ENCODE measurements at regions not wholly inside any gene's neighbourhood (a gene's known extent, or its start where the extent isn't known, plus 50 kb on each side); places are given as distances from the start of the nearest gene placed in this dataset.

GRCh38 chr5:4636378-4636777, 503.8 kb upstream of the ADAMTS16 start:
- Histone ChIP-seq H3K27ac (ENCODE audit: extremely low read depth, low read depth, low read length) (no peak overlapping the region), H3K36me3 (ENCODE audit: control insufficient read depth in 2 of 2, insufficient read depth in 1 of 2, low read length in 2 of 2) (no peaks in the 10 kb centered on the region), H3K4me1 (ENCODE audit: control insufficient read depth, insufficient read depth, low read length) (no peaks in the 10 kb centered on the region), H3K9me3 (ENCODE audit: control insufficient read depth, insufficient read depth, low read depth, low read length) (no peaks in the 10 kb centered on the region), H3K4me3 (ENCODE audit: low read depth, low read length) (no peak overlapping the region)
- ChIA-PET CTCF (no interaction called here), POLR2A (no interaction called here)
- no peak for TF ChIP-seq ZNF707 (tag by site-specific recombination; IDR thresholded peaks at IDR 0.05)
- no peak for TF ChIP-seq ZNF692 (tag by site-specific recombination; IDR thresholded peaks at IDR 0.05)
- no peak for TF ChIP-seq ZNF701 (tag by site-specific recombination; IDR thresholded peaks at IDR 0.05)
- no peak for TF ChIP-seq ZNF366 (tag by site-specific recombination; conservative IDR thresholded peaks at IDR 0.05)
- no peak for TF ChIP-seq REST (tag by site-specific recombination; IDR thresholded peaks at IDR 0.05)
- no peak for TF ChIP-seq GLI2 (tag by site-specific recombination; IDR thresholded peaks at IDR 0.05; ENCODE audit: borderline replicate concordance, low read depth)
- no peak for TF ChIP-seq ZNF610 (tag by site-specific recombination; IDR thresholded peaks at IDR 0.05; ENCODE audit: borderline replicate concordance)
- TF ChIP-seq KLF16 (tag by site-specific recombination; IDR thresholded peaks at IDR 0.05): no peak

GRCh38 chr5:4639946-4640345, 500.2 kb upstream of the ADAMTS16 start:
- Histone ChIP-seq H3K36me3 (ENCODE audit: control insufficient read depth in 2 of 2, insufficient read depth in 1 of 2, low read length in 2 of 2) (no peaks in the 10 kb centered on the region), H3K27ac (ENCODE audit: extremely low read depth, low read depth, low read length) (no peak overlapping the region), H3K4me3 (ENCODE audit: low read depth, low read length) (no peak overlapping the region), H3K4me1 (ENCODE audit: control insufficient read depth, insufficient read depth, low read length) (no peaks in the 10 kb centered on the region), H3K9me3 (ENCODE audit: control insufficient read depth, insufficient read depth, low read depth, low read length) (no peaks in the 10 kb centered on the region)
- TF ChIP-seq ZNF202 (tag by site-specific recombination; IDR thresholded peaks at IDR 0.05; ENCODE audit: borderline replicate concordance): no peak
- no peak for TF ChIP-seq ZNF600 (tag by site-specific recombination; IDR thresholded peaks at IDR 0.05)
- no peak for TF ChIP-seq KLF8 (tag by site-specific recombination; IDR thresholded peaks at IDR 0.05)
- TF ChIP-seq ZNF335 (tag by site-specific recombination; conservative IDR thresholded peaks at IDR 0.05): no peak
- TF ChIP-seq ZNF843 (tag by site-specific recombination; IDR thresholded peaks at IDR 0.05): no peak
- no peak for TF ChIP-seq ZNF777 (tag by site-specific recombination; IDR thresholded peaks at IDR 0.05; ENCODE audit: borderline replicate concordance)
- no peak for TF ChIP-seq MEIS1 (CRISPR knock-in tag; IDR thresholded peaks at IDR 0.05; ENCODE audit: borderline replicate concordance)
- no peak for TF ChIP-seq ZNF248 (tag by site-specific recombination; IDR thresholded peaks at IDR 0.05)
- no peak for TF ChIP-seq ZBTB17 (tag by site-specific recombination; IDR thresholded peaks at IDR 0.05)
- no peak for TF ChIP-seq ZNF23 (tag by site-specific recombination; IDR thresholded peaks at IDR 0.05; ENCODE audit: borderline replicate concordance)
- no peak for TF ChIP-seq ZXDB (tag by site-specific recombination; IDR thresholded peaks at IDR 0.05)
- TF ChIP-seq ZNF223 (tag by site-specific recombination; IDR thresholded peaks at IDR 0.05): no peak
- TF ChIP-seq ZNF416 (tag by site-specific recombination; IDR thresholded peaks at IDR 0.05): no peak
- no peak for TF ChIP-seq SP2 (tag by site-specific recombination; IDR thresholded peaks at IDR 0.05)
- no peak for TF ChIP-seq RBAK (tag by site-specific recombination; IDR thresholded peaks at IDR 0.05)
- no peak for TF ChIP-seq PRDM6 (tag by site-specific recombination; IDR thresholded peaks at IDR 0.05)
- TF ChIP-seq ZSCAN16 (tag by site-specific recombination; IDR thresholded peaks at IDR 0.05): no peak
- no peak for TF ChIP-seq ZNF529 (tag by site-specific recombination; IDR thresholded peaks at IDR 0.05; ENCODE audit: insufficient replicate concordance)
- no peak for TF ChIP-seq ZNF560 (tag by site-specific recombination; IDR thresholded peaks at IDR 0.05; ENCODE audit: borderline replicate concordance)
- no peak for TF ChIP-seq ZBTB6 (tag by site-specific recombination; IDR thresholded peaks at IDR 0.05)
- ChIA-PET CTCF (no interaction called here), POLR2A (no interaction called here)
